Activated T-cell treated with anti-CD3 and anti-CD28 coated beads for 24 hours (primary cell): ENCODE measurements at regions not wholly inside any gene's neighbourhood (a gene's known extent, or its start where the extent isn't known, plus 50 kb on each side); places are given as distances from the start of the nearest gene placed in this dataset.
"Not testable (repeated sequence)": the region's sequence is repeated elsewhere in the genome, so short reads cannot be mapped to it uniquely, and the experiment has no call there.

Experiments used
- DNase-seq: peaks from one replicate; pipeline ENCODE4 v3.0.0-alpha.2; 2020; ENCODE audit warnings: low read depth

- no peak for DNase-seq
These were observed 351.0 kb upstream of the NFIA start for GRCh38 chr1:60731321-60731720.

GRCh38 chr1:60727552-60727951 is 354.8 kb upstream of the NFIA start:
- DNase-seq = no peak

- no peak for DNase-seq
These were observed 365.9 kb upstream of the NFIA start for GRCh38 chr1:60716472-60716871.

GRCh38 chr1:60715970-60716369 is 366.4 kb upstream of the NFIA start:
- DNase-seq = no peak

- no peak for DNase-seq
These were observed 372.9 kb upstream of the NFIA start for GRCh38 chr1:60709426-60709825.

GRCh38 chr1:60705026-60705425 is 377.3 kb upstream of the NFIA start:
- no peak for DNase-seq

- no peak for DNase-seq
These were observed 379.2 kb upstream of the NFIA start for GRCh38 chr1:60703155-60703554.

- DNase-seq = no peak
These were observed 383.0 kb upstream of the NFIA start for GRCh38 chr1:60699325-60699724.

- no peak for DNase-seq
These were observed 385.0 kb upstream of the NFIA start for GRCh38 chr1:60697204-60697994.

GRCh38 chr1:60696512-60696911 is 385.8 kb upstream of the NFIA start:
- DNase-seq = no peak

- DNase-seq = no peak
These were observed 386.6 kb upstream of the NFIA start for GRCh38 chr1:60695716-60696171.

GRCh38 chr1:60694980-60695379 is 387.4 kb upstream of the NFIA start:
- no peak for DNase-seq

- DNase-seq = no peak
These were observed 390.3 kb upstream of the NFIA start for GRCh38 chr1:60692031-60692430.

GRCh38 chr1:60688221-60688620 is 394.1 kb upstream of the NFIA start:
- DNase-seq = not testable (repeated sequence)

GRCh38 chr1:60681095-60681860 is 401.1 kb upstream of the NFIA start:
- no peak for DNase-seq

GRCh38 chr1:60679524-60680375 is 402.6 kb upstream of the NFIA start:
- no peak for DNase-seq

- DNase-seq = no peak
These were observed 403.6 kb upstream of the NFIA start for GRCh38 chr1:60678802-60679201.

- no peak for DNase-seq
These were observed 404.0 kb upstream of the NFIA start for GRCh38 chr1:60678391-60678790.

- DNase-seq = no peak
These were observed 409.9 kb upstream of the NFIA start for GRCh38 chr1:60672449-60672848.

GRCh38 chr1:60670302-60670701 is 412.1 kb upstream of the NFIA start:
- no peak for DNase-seq

GRCh38 chr1:60668585-60668984 is 413.8 kb upstream of the NFIA start:
- DNase-seq = no peak

GRCh38 chr1:60665311-60665710 is 417.1 kb upstream of the NFIA start:
- DNase-seq = no peak
